ENCODE measurements at regions not wholly inside any gene's neighbourhood (a gene's known extent, or its start where the extent isn't known, plus 50 kb on each side); places are given as distances from the start of the nearest gene placed in this dataset.

DNA sequence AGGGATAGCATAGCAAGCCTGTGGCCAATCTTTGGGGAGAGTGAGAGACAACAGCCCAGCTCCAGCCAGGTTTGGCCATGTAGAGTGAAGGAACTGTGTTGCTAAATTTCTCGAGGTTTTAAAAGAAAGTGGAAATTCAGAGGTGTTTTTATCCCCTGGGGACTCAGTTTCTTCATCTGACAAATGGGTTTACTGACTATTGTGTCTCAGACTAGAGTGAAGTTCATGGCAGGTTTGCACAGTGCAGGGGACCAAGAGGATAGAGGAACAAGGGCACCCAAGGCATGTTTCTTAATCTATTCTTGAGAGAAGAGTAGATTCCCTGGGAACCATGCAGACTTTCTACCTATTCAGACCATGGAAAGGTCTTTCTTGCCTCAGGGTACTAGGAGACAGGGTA lies 555.8 kb upstream of the C16orf82 start:
- Histone ChIP-seq H3K4me2 (ENCODE audit: low read length) (no peak overlapping the region), H2AFZ (ENCODE audit: low read length) (no peak overlapping the region), H3K4me3 (ENCODE audit: low read depth, low read length, poor library complexity, severe bottlenecking) (no peak overlapping the region), H3F3A (ENCODE audit: insufficient read depth, low read length) (no peaks in the 10 kb centered on the region), H3K36me3 (ENCODE audit: insufficient read depth, low read length) (no peaks in the 10 kb centered on the region), H3K9me2 (ENCODE audit: low read depth, low read length) (no peaks in the 10 kb centered on the region), H3K27me3 (ENCODE audit: insufficient read depth, low read length) (no peaks in the 10 kb centered on the region), H3K9me3 (ENCODE audit: low read length) (no peaks in the 10 kb centered on the region), H3K4me1 (ENCODE audit: insufficient read depth, low read length, severe bottlenecking) (no peaks in the 10 kb centered on the region), H3K9ac (ENCODE audit: low read length) (no peak overlapping the region), H3K79me2 (ENCODE audit: insufficient read depth, low read length) (no peaks in the 10 kb centered on the region), H3K27ac (ENCODE audit: low read depth, low read length, poor library complexity, severe bottlenecking) (no peak overlapping the region), H4K20me1 (ENCODE audit: insufficient read depth, low read length) (no peaks in the 10 kb centered on the region)
- TF ChIP-seq, protein P1, sequence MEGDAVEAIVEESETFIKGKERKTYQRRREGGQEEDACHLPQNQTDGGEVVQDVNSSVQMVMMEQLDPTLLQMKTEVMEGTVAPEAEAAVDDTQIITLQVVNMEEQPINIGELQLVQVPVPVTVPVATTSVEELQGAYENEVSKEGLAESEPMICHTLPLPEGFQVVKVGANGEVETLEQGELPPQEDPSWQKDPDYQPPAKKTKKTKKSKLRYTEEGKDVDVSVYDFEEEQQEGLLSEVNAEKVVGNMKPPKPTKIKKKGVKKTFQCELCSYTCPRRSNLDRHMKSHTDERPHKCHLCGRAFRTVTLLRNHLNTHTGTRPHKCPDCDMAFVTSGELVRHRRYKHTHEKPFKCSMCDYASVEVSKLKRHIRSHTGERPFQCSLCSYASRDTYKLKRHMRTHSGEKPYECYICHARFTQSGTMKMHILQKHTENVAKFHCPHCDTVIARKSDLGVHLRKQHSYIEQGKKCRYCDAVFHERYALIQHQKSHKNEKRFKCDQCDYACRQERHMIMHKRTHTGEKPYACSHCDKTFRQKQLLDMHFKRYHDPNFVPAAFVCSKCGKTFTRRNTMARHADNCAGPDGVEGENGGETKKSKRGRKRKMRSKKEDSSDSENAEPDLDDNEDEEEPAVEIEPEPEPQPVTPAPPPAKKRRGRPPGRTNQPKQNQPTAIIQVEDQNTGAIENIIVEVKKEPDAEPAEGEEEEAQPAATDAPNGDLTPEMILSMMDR (IDR thresholded peaks at IDR 0.05; ENCODE audit: low read length) = no peak
- TF ChIP-seq EZH2 (IDR thresholded peaks at IDR 0.05; ENCODE audit: borderline replicate concordance, low read length) = no peak

DNA sequence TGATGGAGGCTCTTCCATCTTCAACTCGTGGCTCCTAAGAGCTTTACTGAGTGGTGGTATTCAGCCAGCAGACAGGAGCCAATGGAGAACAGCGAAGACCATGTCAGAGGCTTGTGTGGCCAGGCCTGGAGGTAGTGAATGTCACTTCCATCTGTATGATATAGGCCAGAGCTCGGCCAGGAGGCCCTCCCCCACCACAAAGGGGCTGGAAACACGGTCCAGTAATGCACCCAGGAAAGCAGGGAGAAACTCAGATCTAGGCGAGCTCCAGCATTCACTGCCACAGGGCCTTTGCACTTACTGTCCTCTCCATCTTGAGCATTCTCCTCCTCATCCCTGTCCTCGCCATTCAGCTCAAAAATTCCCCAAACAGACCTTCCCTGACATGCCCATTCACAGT lies 555.3 kb upstream of the C16orf82 start:
- H3K9me2 ChIP-seq (ENCODE audit: low read depth, low read length) = no peaks in the 10 kb centered on the region
- no peak for TF ChIP-seq EZH2 (IDR thresholded peaks at IDR 0.05; ENCODE audit: borderline replicate concordance, low read length)
- TF ChIP-seq, protein P1 (IDR thresholded peaks at IDR 0.05; ENCODE audit: low read length) = no peak
- no peaks in the 10 kb centered on the region for H3K79me2 ChIP-seq (ENCODE audit: insufficient read depth, low read length)
- no peaks in the 10 kb centered on the region for H4K20me1 ChIP-seq (ENCODE audit: insufficient read depth, low read length)
- H3K4me2 ChIP-seq (ENCODE audit: low read length) = no peak overlapping the region
- H3K27me3 ChIP-seq (ENCODE audit: insufficient read depth, low read length) = no peaks in the 10 kb centered on the region
- no peaks in the 10 kb centered on the region for H3K4me1 ChIP-seq (ENCODE audit: insufficient read depth, low read length, severe bottlenecking)
- H3K27ac ChIP-seq (ENCODE audit: low read depth, low read length, poor library complexity, severe bottlenecking) = no peak overlapping the region
- H3F3A ChIP-seq (ENCODE audit: insufficient read depth, low read length) = no peaks in the 10 kb centered on the region
- H3K4me3 ChIP-seq (ENCODE audit: low read depth, low read length, poor library complexity, severe bottlenecking) = no peak overlapping the region
- H3K36me3 ChIP-seq (ENCODE audit: insufficient read depth, low read length) = no peaks in the 10 kb centered on the region
- H3K9me3 ChIP-seq (ENCODE audit: low read length) = no peaks in the 10 kb centered on the region
- no peak overlapping the region for H2AFZ ChIP-seq (ENCODE audit: low read length)
- H3K9ac ChIP-seq (ENCODE audit: low read length) = no peak overlapping the region

DNA sequence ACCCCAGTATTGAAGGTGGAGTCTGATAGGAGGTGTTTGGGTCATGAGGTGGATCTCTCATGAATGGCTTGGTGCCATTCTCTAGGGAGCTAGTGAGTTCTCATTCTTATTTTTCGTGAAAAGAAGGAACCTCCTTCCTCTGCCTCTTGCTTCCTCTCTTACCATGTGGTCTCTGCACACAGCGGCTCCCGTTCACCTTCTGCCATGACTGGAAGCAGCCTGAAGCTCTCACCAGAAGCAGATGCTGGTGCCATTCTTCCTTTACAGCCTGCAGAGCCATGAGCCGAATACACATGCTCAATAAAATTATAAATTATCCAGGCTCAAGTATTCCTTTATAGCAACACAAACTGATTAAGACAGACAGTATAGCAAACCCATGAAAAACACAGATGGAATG lies 545.1 kb upstream of the C16orf82 start:
- Histone ChIP-seq H3F3A (ENCODE audit: insufficient read depth, low read length) (no peaks in the 10 kb centered on the region), H3K27ac (ENCODE audit: low read depth, low read length, poor library complexity, severe bottlenecking) (no peak overlapping the region), H4K20me1 (ENCODE audit: insufficient read depth, low read length) (no peaks in the 10 kb centered on the region), H3K36me3 (ENCODE audit: insufficient read depth, low read length) (no peaks in the 10 kb centered on the region), H3K9ac (ENCODE audit: low read length) (no peak overlapping the region), H3K4me3 (ENCODE audit: low read depth, low read length, poor library complexity, severe bottlenecking) (no peak overlapping the region), H3K27me3 (ENCODE audit: insufficient read depth, low read length) (no peaks in the 10 kb centered on the region), H3K9me2 (ENCODE audit: low read depth, low read length) (no peaks in the 10 kb centered on the region), H3K4me1 (ENCODE audit: insufficient read depth, low read length, severe bottlenecking) (no peaks in the 10 kb centered on the region), H2AFZ (ENCODE audit: low read length) (no peak overlapping the region), H3K79me2 (ENCODE audit: insufficient read depth, low read length) (no peaks in the 10 kb centered on the region), H3K4me2 (ENCODE audit: low read length) (no peak overlapping the region), H3K9me3 (ENCODE audit: low read length) (no peaks in the 10 kb centered on the region)
- TF ChIP-seq, protein P1 (IDR thresholded peaks at IDR 0.05; ENCODE audit: low read length) = no peak
- TF ChIP-seq EZH2 (IDR thresholded peaks at IDR 0.05; ENCODE audit: borderline replicate concordance, low read length) = no peak
